ENCODE measurements at regions not wholly inside any gene's neighbourhood (a gene's known extent, or its start where the extent isn't known, plus 50 kb on each side); places are given as distances from the start of the nearest gene placed in this dataset.

GRCh38 chr4:77226939-77227705, 70.1 kb downstream of the CCNG2 start:
- Histone ChIP-seq H3K36me3 (ENCODE audit: control insufficient read depth in 2 of 2, extremely low read depth in 1 of 2, insufficient read depth in 2 of 2, low read length in 2 of 2) (no peaks in the 10 kb centered on the region), H3K27ac (ENCODE audit: insufficient read depth, low read depth, low read length) (no peak overlapping the region), H3K9me3 (replicated peaks; ENCODE audit: control insufficient read depth, insufficient read depth, low read length) (no peaks in the 10 kb centered on the region), H4K20me1 (replicated peaks; ENCODE audit: control insufficient read depth, extremely low read depth, insufficient read depth, low read length) (no peaks in the 10 kb centered on the region), H2AFZ (ENCODE audit: low read depth, low read length) (no peak overlapping the region), H3K79me2 (ENCODE audit: control insufficient read depth, insufficient read depth, low read length) (no peaks in the 10 kb centered on the region), H3K4me3 (replicated peaks in 1 of 3; ENCODE audit: insufficient read depth in 1 of 3, low read depth in 1 of 3, low read length in 3 of 3) (no peak overlapping the region), H3K9ac (replicated peaks; ENCODE audit: extremely low read depth, insufficient read depth, low read length) (no peak overlapping the region), H3K4me2 (ENCODE audit: insufficient read depth, low read length) (no peak overlapping the region), H3K4me1 (ENCODE audit: control insufficient read depth, extremely low read depth, insufficient read depth, low read length) (no peaks in the 10 kb centered on the region), H3K27me3 (ENCODE audit: control insufficient read depth in 2 of 2, insufficient read depth in 2 of 2, low read length in 2 of 2) (peaks cover 6 to 7% of the 10 kb centered on the region in 2 experiments), H3K9me1 (replicated peaks; ENCODE audit: control insufficient read depth, extremely low read depth, insufficient read depth, low read length) (no peaks in the 10 kb centered on the region)
- no TSS peak for BruUV-seq (replicated peaks)
- dilution Hi-C loops (cut with MboI; ENCODE audit: extremely low pct_ligation_motif_present, low sequenced_read_pairs) (no loop called here), intact Hi-C loops (cut with micrococcal nuclease) (no loop called here)
- TF ChIP-seq POLR2A (IDR thresholded peaks at IDR 0.05; ENCODE audit: low read depth, low read length) (no peak), EZH2 (IDR thresholded peaks at IDR 0.05; ENCODE audit: borderline replicate concordance, low read depth, low read length, severe bottlenecking) (no peak), FOS (IDR thresholded peaks at IDR 0.05; ENCODE audit: borderline replicate concordance, insufficient read depth, low read length) (no peak), MYC (IDR thresholded peaks at IDR 0.05; ENCODE audit: low read depth, low read length) (no peak), MAX (IDR thresholded peaks at IDR 0.05; ENCODE audit: insufficient read depth, insufficient read length) (no peak), GATA2 (IDR thresholded peaks at IDR 0.05; ENCODE audit: insufficient read depth, insufficient read length, low read depth, low read length) (no peak)
- POLR2A ChIA-PET = no interaction called here
- FAIRE-seq = no peak
- DNase-seq (ENCODE audit: low read depth, low spot score) = no peak
- CTCF ChIA-PET = interaction anchor here (0.9 to 3.5 kb wide), 5 partner anchors 12 to 722 kb away, joined by 3 to 13 read pairs (median 6); no protein-coding TSS in a partner anchor

- Histone ChIP-seq H3K4me2 (ENCODE audit: insufficient read depth, low read length) (no peak overlapping the region), H3K9ac (replicated peaks; ENCODE audit: extremely low read depth, insufficient read depth, low read length) (no peak overlapping the region), H3K4me3 (replicated peaks in 1 of 3; ENCODE audit: insufficient read depth in 1 of 3, low read depth in 1 of 3, low read length in 3 of 3) (no peak overlapping the region), H3K36me3 (ENCODE audit: control insufficient read depth in 2 of 2, extremely low read depth in 1 of 2, insufficient read depth in 2 of 2, low read length in 2 of 2) (no peaks in the 10 kb centered on the region), H3K79me2 (ENCODE audit: control insufficient read depth, insufficient read depth, low read length) (no peaks in the 10 kb centered on the region), H3K27me3 (ENCODE audit: control insufficient read depth in 2 of 2, insufficient read depth in 2 of 2, low read length in 2 of 2) (peaks cover 7 to 10% of the 10 kb centered on the region in 2 experiments), H3K9me3 (replicated peaks; ENCODE audit: control insufficient read depth, insufficient read depth, low read length) (no peaks in the 10 kb centered on the region), H4K20me1 (replicated peaks; ENCODE audit: control insufficient read depth, extremely low read depth, insufficient read depth, low read length) (no peaks in the 10 kb centered on the region), H3K9me1 (replicated peaks; ENCODE audit: control insufficient read depth, extremely low read depth, insufficient read depth, low read length) (no peaks in the 10 kb centered on the region), H2AFZ (ENCODE audit: low read depth, low read length) (no peak overlapping the region), H3K27ac (ENCODE audit: insufficient read depth, low read depth, low read length) (no peak overlapping the region), H3K4me1 (ENCODE audit: control insufficient read depth, extremely low read depth, insufficient read depth, low read length) (no peaks in the 10 kb centered on the region)
- TF ChIP-seq JUN (IDR thresholded peaks at IDR 0.05; ENCODE audit: borderline replicate concordance, insufficient read depth, insufficient read length, low read depth) = no peak
- TF ChIP-seq FOS (IDR thresholded peaks at IDR 0.05; ENCODE audit: borderline replicate concordance, insufficient read depth, low read length) = no peak
- no peak for TF ChIP-seq EZH2 (IDR thresholded peaks at IDR 0.05; ENCODE audit: borderline replicate concordance, low read depth, low read length, severe bottlenecking)
- TF ChIP-seq GATA2 (IDR thresholded peaks at IDR 0.05; ENCODE audit: insufficient read depth, insufficient read length, low read depth, low read length) = no peak
- TF ChIP-seq CTCF (IDR thresholded peaks at IDR 0.05; ENCODE audit: extremely low read depth in 1 of 2, insufficient read depth in 1 of 2, low read depth in 1 of 2, low read length in 2 of 2) = no peak
- no peak for TF ChIP-seq POLR2AphosphoS5 (IDR thresholded peaks at IDR 0.05; ENCODE audit: insufficient read depth, low read depth, low read length)
- TF ChIP-seq POLR2A (IDR thresholded peaks at IDR 0.05; ENCODE audit: low read depth, low read length) = no peak
- no peak for TF ChIP-seq MYC (IDR thresholded peaks at IDR 0.05; ENCODE audit: low read depth, low read length)
- TF ChIP-seq MAX (IDR thresholded peaks at IDR 0.05; ENCODE audit: insufficient read depth, insufficient read length) = no peak
- dilution Hi-C loops (cut with MboI; ENCODE audit: extremely low pct_ligation_motif_present, low sequenced_read_pairs) = no loop called here
- FAIRE-seq (no peak), DNase-seq (ENCODE audit: low read depth, low spot score) (no peak)
- ChIA-PET CTCF (interaction anchor here (1.3 kb wide), 1 partner anchor 11 kb away, joined by 3 read pairs; no protein-coding TSS in a partner anchor), POLR2A (no interaction called here)
- intact Hi-C loops (cut with micrococcal nuclease) = no loop called here
- BruUV-seq (replicated peaks) = no TSS peak
Measured at GRCh38 chr4:77229433-77229832, 72.4 kb downstream of the CCNG2 start.

Measured in endothelial cell of umbilical vein (primary cell).